ENCODE measurements at regions not wholly inside any gene's neighbourhood (a gene's known extent, or its start where the extent isn't known, plus 50 kb on each side); places are given as distances from the start of the nearest gene placed in this dataset.
"Not testable (repeated sequence)": the region's sequence is repeated elsewhere in the genome, so short reads cannot be mapped to it uniquely, and the experiment has no call there.

- no peak for ATAC-seq
These were observed 1766.3 kb upstream of the PCDH10 start for GRCh38 chr4:131382839-131383238.

GRCh38 chr4:131388277-131388676 lies 1760.8 kb upstream of the PCDH10 start:
- no peak for ATAC-seq

- no peak for ATAC-seq
These were observed 1741.0 kb upstream of the PCDH10 start for GRCh38 chr4:131408102-131408501.

- ATAC-seq: no peak
These were observed 1737.7 kb upstream of the PCDH10 start for GRCh38 chr4:131411393-131411792.

GRCh38 chr4:131419147-131419546 lies 1729.9 kb upstream of the PCDH10 start:
- no peak for ATAC-seq

- no peak for ATAC-seq
These were observed 1722.9 kb upstream of the PCDH10 start for GRCh38 chr4:131426023-131426758.

- ATAC-seq: no peak
These were observed 1722.1 kb upstream of the PCDH10 start for GRCh38 chr4:131427000-131427399.

GRCh38 chr4:131430302-131430701 lies 1718.8 kb upstream of the PCDH10 start:
- ATAC-seq: no peak

- no peak for ATAC-seq
These were observed 1707.9 kb upstream of the PCDH10 start for GRCh38 chr4:131441004-131441688.

- no peak for ATAC-seq
These were observed 1701.2 kb upstream of the PCDH10 start for GRCh38 chr4:131447883-131448282.

- ATAC-seq: no peak
These were observed 1698.4 kb upstream of the PCDH10 start for GRCh38 chr4:131450572-131451209.

GRCh38 chr4:131459430-131460101 lies 1689.5 kb upstream of the PCDH10 start:
- no peak for ATAC-seq

- ATAC-seq: no peak
These were observed 1678.7 kb upstream of the PCDH10 start for GRCh38 chr4:131470360-131470759.

- ATAC-seq: no peak
These were observed 1660.3 kb upstream of the PCDH10 start for GRCh38 chr4:131488772-131489171.

GRCh38 chr4:131496211-131496610 lies 1652.9 kb upstream of the PCDH10 start:
- not testable (repeated sequence) for ATAC-seq

- ATAC-seq: no peak
These were observed 1649.8 kb upstream of the PCDH10 start for GRCh38 chr4:131499141-131499873.

GRCh38 chr4:131509521-131509920 lies 1639.6 kb upstream of the PCDH10 start:
- ATAC-seq: no peak

GRCh38 chr4:131526686-131527085 lies 1622.4 kb upstream of the PCDH10 start:
- no peak for ATAC-seq

- no peak for ATAC-seq
These were observed 1618.0 kb upstream of the PCDH10 start for GRCh38 chr4:131531087-131531486.

- no peak for ATAC-seq
These were observed 1614.0 kb upstream of the PCDH10 start for GRCh38 chr4:131534944-131535645.

- ATAC-seq: no peak
These were observed 1608.8 kb upstream of the PCDH10 start for GRCh38 chr4:131540256-131540655.

- no peak for ATAC-seq
These were observed 1601.5 kb upstream of the PCDH10 start for GRCh38 chr4:131547506-131547981.
